HepG2 (cell line): ENCODE measurements at regions not wholly inside any gene's neighbourhood (a gene's known extent, or its start where the extent isn't known, plus 50 kb on each side); places are given as distances from the start of the nearest gene placed in this dataset.
A peak's percentile ranks its signal among the peaks of the same experiment; 100 is the strongest.

Experiments used
- ATAC-seq: fragments of 200-7000 bp; cut with Tn5 transposase; 3 replicates; pipeline ENCODE4 v1.9.1; 2020; ENCODE audit warnings: mild to moderate bottlenecking, moderate library complexity
- BruUV-seq: library from RNA; stranded (reverse); fragments of 400-500 nt; replicated peaks from 2 replicates; lab custom pipeline; 2021; lab: Mats Ljungman, UMichigan
- CTCF ChIA-PET: fragments of 300-600 bp; formaldehyde crosslinking; extraction: SDS; loops from one replicate; lab custom pipeline; 2021; ENCODE audit warnings: low total read pairs, inconsistent platforms, low intra/inter-chr PET ratio; lab: Yijun Ruan, JAX
- POLR2A ChIA-PET: fragments of 350-600 bp; sonication (Branson Sonifier 250); formaldehyde crosslinking; loops from one replicate; lab custom pipeline; 2020; ENCODE audit warnings: antibody characterized with exemption, inconsistent platforms; lab: Yijun Ruan, JAX
- DNase-seq: peaks from one replicate; pipeline ENCODE4 v3.0.0-alpha.2; 2015; ENCODE audit warnings: low spot score
- FAIRE-seq: peaks from 3 replicates; lab custom pipeline; 2011; peaks lifted over from hg19 to GRCh38; lab: Jason Lieb, UNC
- H2AFZ ChIP-seq: one replicate; pipeline ENCODE4 v1.6.1; 2011; ENCODE audit warnings: low read length, inconsistent platforms
- H3K27ac ChIP-seq: fragments of 300-600 bp; 3 replicates; pipeline ENCODE4 v1.8.0; 2011; ENCODE audit warnings: mixed run types, mild to moderate bottlenecking, mixed read lengths, low read length, inconsistent platforms; ENCODE audit not compliant: insufficient read depth; ENCODE audit errors: extremely low read length
- H3K27me3 ChIP-seq, 2 experiments: fragments of 200-600 bp in 1 of 2; 2 replicates in 1 of 2; 3 replicates in 1 of 2; pipeline versions ENCODE4 v1.6.0 to v1.8.0; 2011; ENCODE audit warnings: low read length in 2 of 2, mild to moderate bottlenecking in 2 of 2, moderate library complexity in 2 of 2, inconsistent platforms in 1 of 2; ENCODE audit not compliant: insufficient read depth in 2 of 2, control insufficient read depth in 1 of 2
- H3K36me3 ChIP-seq, 2 experiments: fragments of 200-600 bp in 1 of 2; replicated peaks in 1 of 2; 2 replicates in 1 of 2; 3 replicates in 1 of 2; pipeline versions ENCODE4 v1.5.1 to v1.8.0; 2011; ENCODE audit warnings: low read length in 2 of 2, inconsistent platforms in 1 of 2; ENCODE audit not compliant: insufficient read depth in 2 of 2, control insufficient read depth in 1 of 2
- H3K4me1 ChIP-seq: 2 replicates; pipeline ENCODE4 v1.5.1; 2012; ENCODE audit warnings: low read length, inconsistent platforms; ENCODE audit not compliant: insufficient read depth
- H3K4me2 ChIP-seq: 2 replicates; pipeline ENCODE4 v1.6.0; 2011; ENCODE audit warnings: low read depth, low read length, inconsistent platforms
- H3K4me3 ChIP-seq, 3 experiments: fragments of 200-600 bp in 1 of 3; sonication (generic), shearing (Covaris generic) in 1 of 3; replicated peaks in 1 of 3; 2 replicates each; pipeline ENCODE4 v1.5.1; 2011 to 2016; ENCODE audit warnings: low read length in 3 of 3, inconsistent platforms in 2 of 3, low read depth in 2 of 3, mild to moderate bottlenecking in 2 of 3, control low read depth in 1 of 3, mixed read lengths in 1 of 3; ENCODE audit not compliant: insufficient read depth in 1 of 3
- H3K79me2 ChIP-seq: one replicate; pipeline ENCODE4 v1.6.1; 2011; ENCODE audit warnings: low read length, inconsistent platforms; ENCODE audit not compliant: insufficient read depth
- H3K9ac ChIP-seq: 2 replicates; pipeline ENCODE4 v1.6.0; 2011; ENCODE audit warnings: mild to moderate bottlenecking, low read depth, low read length, inconsistent platforms; ENCODE audit not compliant: insufficient read depth
- H3K9me3 ChIP-seq: 2 replicates; pipeline ENCODE4 v1.5.1; 2012; ENCODE audit warnings: mild to moderate bottlenecking, low read length
- H4K20me1 ChIP-seq: 2 replicates; pipeline ENCODE4 v1.6.0; 2011; ENCODE audit warnings: inconsistent platforms, mild to moderate bottlenecking, low read length, moderate library complexity; ENCODE audit not compliant: insufficient read depth
- ARID5B ChIP-seq: IDR thresholded peaks from 2 replicates; pipeline ENCODE4 v1.4.0; 2020; ENCODE audit warnings: mild to moderate bottlenecking, missing genetic modification reagents
- CEBPB ChIP-seq: IDR thresholded peaks from 2 replicates; pipeline ENCODE4 v1.6.1; 2011; ENCODE audit warnings: low read depth, low read length, improper control_type of control experiment, borderline replicate concordance
- CEBPG ChIP-seq: IDR thresholded peaks from 2 replicates; pipeline ENCODE4 v1.6.1; 2016
- ELF1 ChIP-seq: sonication (generic); formaldehyde crosslinking; IDR thresholded peaks from 2 replicates; pipeline ENCODE4 v1.4.0; 2020; ENCODE audit warnings: missing genetic modification reagents
- ELF3 ChIP-seq: IDR thresholded peaks from 2 replicates; pipeline ENCODE4 v1.6.1; 2016; ENCODE audit warnings: missing genetic modification reagents, missing compliant biosample characterization
- ETV5 ChIP-seq: IDR thresholded peaks from 2 replicates; pipeline ENCODE4 v1.6.1; 2018; ENCODE audit warnings: missing biosample characterization, missing genetic modification reagents, inconsistent platforms, borderline replicate concordance
- GATAD2A ChIP-seq: IDR thresholded peaks from 2 replicates; pipeline ENCODE4 v1.6.1; 2016
- KAT8 ChIP-seq: IDR thresholded peaks from 2 replicates; pipeline ENCODE4 v1.6.1; 2016; ENCODE audit warnings: missing genetic modification reagents, missing compliant biosample characterization
- KDM4B ChIP-seq: sonication (generic); formaldehyde crosslinking; IDR thresholded peaks from 2 replicates; pipeline ENCODE4 v1.4.0; 2020; ENCODE audit warnings: missing genetic modification reagents
- LCORL ChIP-seq, 2 experiments: fragments of 450-650 bp in 1 of 2; sonication (generic) in 1 of 2; formaldehyde crosslinking in 1 of 2; IDR thresholded peaks; 2 replicates each; pipeline versions ENCODE4 v1.5.0 to v1.6.1; 2017 to 2020; ENCODE audit warnings: antibody characterized with exemption in 1 of 2, missing genetic modification reagents in 1 of 2
- MAFF ChIP-seq: IDR thresholded peaks from 2 replicates; pipeline ENCODE4 v1.6.1; 2011; ENCODE audit warnings: low read depth, low read length, improper control_type of control experiment
- MED1 ChIP-seq: sonication (generic); formaldehyde crosslinking; IDR thresholded peaks from 2 replicates; pipeline ENCODE4 v1.4.0; 2020; ENCODE audit warnings: missing genetic modification reagents
- RAD51 ChIP-seq: fragments of 450-650 bp; IDR thresholded peaks from 2 replicates; pipeline ENCODE4 v1.6.1; 2016; ENCODE audit warnings: borderline replicate concordance
- SMC3 ChIP-seq: IDR thresholded peaks from 2 replicates; pipeline ENCODE4 v1.6.1; 2011; ENCODE audit warnings: low read length, improper control_type of control experiment
- TBP ChIP-seq: sonication (generic); formaldehyde crosslinking; IDR thresholded peaks from 2 replicates; pipeline ENCODE4 v1.5.0; 2020; ENCODE audit warnings: missing genetic modification reagents
- TBX3 ChIP-seq: fragments of 450-650 bp; IDR thresholded peaks from 2 replicates; pipeline ENCODE4 v1.6.1; 2017; ENCODE audit warnings: antibody characterized with exemption, mild to moderate bottlenecking, inconsistent platforms, borderline replicate concordance
- TEAD3 ChIP-seq: optimal IDR thresholded peaks from 2 replicates; pipeline ENCODE3; 2016; ENCODE audit warnings: borderline replicate concordance
- YEATS4 ChIP-seq: sonication (generic); formaldehyde crosslinking; IDR thresholded peaks from 2 replicates; pipeline ENCODE4 v1.4.0; 2020; ENCODE audit warnings: missing genetic modification reagents, borderline replicate concordance
- ZSCAN21 ChIP-seq: sonication (generic); formaldehyde crosslinking; IDR thresholded peaks from 2 replicates; pipeline ENCODE4 v1.8.0; 2022; ENCODE audit warnings: mild to moderate bottlenecking, missing genetic modification reagents, moderate library complexity, borderline replicate concordance
- in situ Hi-C: cut with HindIII; loops from 2 replicates; pipeline ENCODE4 v1.10.0; 2017; ENCODE audit warnings: low pct_unique_long_range_greater_than_20kb; ENCODE audit not compliant: extremely low pct_ligation_motif_present
- intact Hi-C: fragments of 100-400 bp; cut with micrococcal nuclease; formaldehyde crosslinking; loops from one replicate; pipeline ENCODE4 v1.10.0; 2022; ENCODE audit not compliant: unreplicated experiment
- TF ChIP-seq, protein P1 (sequence below): sonication (generic); formaldehyde crosslinking; IDR thresholded peaks from 2 replicates; pipeline ENCODE4 v1.4.0; 2020; ENCODE audit warnings: missing genetic modification reagents
- TF ChIP-seq, protein P2 (sequence below), 2 experiments: fragments of 450-650 bp in 1 of 2; sonication (generic) in 1 of 2; formaldehyde crosslinking; IDR thresholded peaks; 2 replicates each; pipeline versions ENCODE4 v1.5.0 to v1.8.0; 2020 to 2022; ENCODE audit warnings: mild to moderate bottlenecking in 1 of 2, missing genetic modification reagents in 1 of 2

DNA sequence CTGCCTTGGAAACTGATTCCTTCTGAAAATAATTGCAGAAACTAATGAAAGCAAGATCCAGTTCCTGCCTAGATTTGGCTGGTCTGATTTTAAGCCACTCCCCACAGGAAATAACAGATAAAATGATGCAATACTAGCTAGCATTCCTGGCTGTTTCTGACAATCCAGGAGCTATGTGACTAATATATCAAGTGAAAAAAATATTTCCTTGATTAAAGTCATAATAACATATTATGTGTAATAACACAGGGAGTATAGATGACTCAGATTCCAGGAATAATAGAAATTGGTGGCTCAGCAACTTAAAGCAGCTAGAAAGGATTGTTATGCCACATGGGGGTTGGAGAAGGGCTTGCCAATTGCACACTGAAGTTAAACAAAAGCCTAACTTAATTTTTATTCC is 182.7 kb upstream of the SALL4 start:
- peak; percentile 50; the same call in 2 of the 3 replicates for ATAC-seq
- Histone ChIP-seq H3K9me3 (no peaks in the 10 kb centered on the region), H2AFZ (peak overlapping the region; percentile 68), H3K79me2 (no peaks in the 10 kb centered on the region), H3K4me1 (peaks cover 18% of the 10 kb centered on the region), H3K36me3 (no peaks in the 10 kb centered on the region), H3K27me3 (no peaks in the 10 kb centered on the region), H4K20me1 (no peaks in the 10 kb centered on the region), H3K4me2 (0 out of 2 replicates have a peak overlapping the region, but pooled peaks have one; percentile 10), H3K4me3 (no peak overlapping the region), H3K9ac (no peak overlapping the region), H3K27ac (no peak overlapping the region)
- ChIA-PET CTCF (no interaction called here), POLR2A (interaction anchor here (0.8 kb wide), 1 partner anchor 463 kb away, joined by 3 read pairs; no protein-coding TSS in a partner anchor)
- DNase-seq, result peak; percentile 54
- FAIRE-seq, result no peak
- intact Hi-C loops (no loop called here), in situ Hi-C loops (no loop called here)
- BruUV-seq, result no TSS peak
- TF ChIP-seq TBX3, result no peak
- peak; percentile 57; the same call in 1 of the 2 replicates for TF ChIP-seq MED1
- peak; percentile 51; the same call in 1 of the 2 replicates for TF ChIP-seq KAT8 (CRISPR knock-in tag)
- peak; percentile 50 for TF ChIP-seq TEAD3 (CRISPR knock-in tag)
- peak; percentile 97 for TF ChIP-seq CEBPB
- TF ChIP-seq LCORL (IDR thresholded peaks at IDR 0.05), result no peak
- TF ChIP-seq LCORL (CRISPR knock-in tag; IDR thresholded peaks at IDR 0.05), result 0 out of 2 replicates have a peak, but pooled peaks have one; percentile 20
- TF ChIP-seq ELF1 (CRISPR knock-in tag), result 0 out of 2 replicates have a peak, but pooled peaks have one; percentile 15
- 0 out of 2 replicates have a peak, but pooled peaks have one; percentile 33 for TF ChIP-seq YEATS4
- TF ChIP-seq, protein P1, sequence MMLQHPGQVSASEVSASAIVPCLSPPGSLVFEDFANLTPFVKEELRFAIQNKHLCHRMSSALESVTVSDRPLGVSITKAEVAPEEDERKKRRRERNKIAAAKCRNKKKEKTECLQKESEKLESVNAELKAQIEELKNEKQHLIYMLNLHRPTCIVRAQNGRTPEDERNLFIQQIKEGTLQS (CRISPR knock-in tag), result peak; percentile 54; the same call in 1 of the 2 replicates
- TF ChIP-seq ZSCAN21 (CRISPR knock-in tag), result no peak
- TF ChIP-seq ARID5B (CRISPR knock-in tag), result peak; percentile 24; the same call in 1 of the 2 replicates
- TF ChIP-seq, protein P2, sequence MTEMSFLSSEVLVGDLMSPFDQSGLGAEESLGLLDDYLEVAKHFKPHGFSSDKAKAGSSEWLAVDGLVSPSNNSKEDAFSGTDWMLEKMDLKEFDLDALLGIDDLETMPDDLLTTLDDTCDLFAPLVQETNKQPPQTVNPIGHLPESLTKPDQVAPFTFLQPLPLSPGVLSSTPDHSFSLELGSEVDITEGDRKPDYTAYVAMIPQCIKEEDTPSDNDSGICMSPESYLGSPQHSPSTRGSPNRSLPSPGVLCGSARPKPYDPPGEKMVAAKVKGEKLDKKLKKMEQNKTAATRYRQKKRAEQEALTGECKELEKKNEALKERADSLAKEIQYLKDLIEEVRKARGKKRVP (CRISPR knock-in tag; IDR thresholded peaks at IDR 0.05), result peak; percentile 78 to 98
- peak; percentile 37; the same call in 1 of the 2 replicates for TF ChIP-seq GATAD2A (CRISPR knock-in tag)
- TF ChIP-seq SMC3, result peak; percentile 12; the same call in 1 of the 2 replicates
- no peak for TF ChIP-seq RAD51
- TF ChIP-seq TBP (CRISPR knock-in tag), result no peak
- peak; percentile 58; the same call in 1 of the 2 replicates for TF ChIP-seq ELF3
- peak; percentile 96 for TF ChIP-seq CEBPG
- TF ChIP-seq ETV5 (CRISPR knock-in tag), result peak; percentile 42; the same call in 1 of the 2 replicates
- no peak for TF ChIP-seq KDM4B (CRISPR knock-in tag)
- 0 out of 2 replicates have a peak, but pooled peaks have one; percentile 21 for TF ChIP-seq MAFF
